NCI-H2227 treated with DMSO at 0.1 percent for 48 hours (cell line): ENCODE measurements at regions not wholly inside any gene's neighbourhood (a gene's known extent, or its start where the extent isn't known, plus 50 kb on each side); places are given as distances from the start of the nearest gene placed in this dataset.

Source experiments
- DNase-seq: peaks from one replicate; lab custom pipeline; 2025; lab: John Stamatoyannopoulos, UW

GRCh38 chr1:95994643-95995042 lies 726.9 kb upstream of the PTBP2 start:
- DNase-seq = no peak

- DNase-seq = no peak
Observed at GRCh38 chr1:96002201-96002600, 719.4 kb upstream of the PTBP2 start.

- no peak for DNase-seq
Observed at GRCh38 chr1:96002969-96003964, 718.3 kb upstream of the PTBP2 start.

GRCh38 chr1:96009831-96010434 lies 711.7 kb upstream of the PTBP2 start:
- no peak for DNase-seq

GRCh38 chr1:96011606-96012005 lies 710.0 kb upstream of the PTBP2 start:
- no peak for DNase-seq

GRCh38 chr1:96016219-96016618 lies 705.4 kb upstream of the PTBP2 start:
- DNase-seq = no peak

- DNase-seq = no peak
Observed at GRCh38 chr1:96020378-96020777, 701.2 kb upstream of the PTBP2 start.

- no peak for DNase-seq
Observed at GRCh38 chr1:96025062-96025461, 696.5 kb upstream of the PTBP2 start.

GRCh38 chr1:96028071-96028470 lies 693.5 kb upstream of the PTBP2 start:
- DNase-seq = no peak

GRCh38 chr1:96030312-96030711 lies 691.3 kb upstream of the PTBP2 start:
- no peak for DNase-seq

- DNase-seq = no peak
Observed at GRCh38 chr1:96034006-96034405, 687.6 kb upstream of the PTBP2 start.

- no peak for DNase-seq
Observed at GRCh38 chr1:96036763-96037162, 684.8 kb upstream of the PTBP2 start.

GRCh38 chr1:96038636-96039035 lies 682.9 kb upstream of the PTBP2 start:
- no peak for DNase-seq

- no peak for DNase-seq
Observed at GRCh38 chr1:96039910-96040309, 681.7 kb upstream of the PTBP2 start.

- no peak for DNase-seq
Observed at GRCh38 chr1:96041470-96041869, 680.1 kb upstream of the PTBP2 start.

GRCh38 chr1:96048572-96049212 lies 672.9 kb upstream of the PTBP2 start:
- DNase-seq = no peak

GRCh38 chr1:96049759-96050409 lies 671.7 kb upstream of the PTBP2 start:
- DNase-seq = no peak

- no peak for DNase-seq
Observed at GRCh38 chr1:96059276-96059675, 662.3 kb upstream of the PTBP2 start.

- no peak for DNase-seq
Observed at GRCh38 chr1:96059736-96060135, 661.8 kb upstream of the PTBP2 start.

- DNase-seq = no peak
Observed at GRCh38 chr1:96060621-96061020, 661.0 kb upstream of the PTBP2 start.

- no peak for DNase-seq
Observed at GRCh38 chr1:96072021-96072420, 649.6 kb upstream of the PTBP2 start.

- peak; percentile 50 for DNase-seq
Observed at GRCh38 chr1:96073100-96073499, 648.5 kb upstream of the PTBP2 start.
